GM18498 (cell line): ENCODE measurements at regions not wholly inside any gene's neighbourhood (a gene's known extent, or its start where the extent isn't known, plus 50 kb on each side); places are given as distances from the start of the nearest gene placed in this dataset.
"Not testable (repeated sequence)": the region's sequence is repeated elsewhere in the genome, so short reads cannot be mapped to it uniquely, and the experiment has no call there.

Experiments
- ATAC-seq: cut with Tn5 transposase; IDR thresholded peaks from one replicate; pipeline ENCODE4 v1.9.1; 2021; ENCODE audit warnings: mild to moderate bottlenecking, moderate library complexity; ENCODE audit not compliant: unreplicated experiment

- no peak for ATAC-seq
Measured at GRCh38 chr2:51778806-51779205, 746.9 kb upstream of the NRXN1 start.

- ATAC-seq = not testable (repeated sequence)
Measured at GRCh38 chr2:51774606-51775005, 742.7 kb upstream of the NRXN1 start.

- ATAC-seq = no peak
Measured at GRCh38 chr2:51760441-51760840, 728.5 kb upstream of the NRXN1 start.

- no peak for ATAC-seq
Measured at GRCh38 chr2:51758081-51758480, 726.1 kb upstream of the NRXN1 start.

- no peak for ATAC-seq
Measured at GRCh38 chr2:51734115-51734514, 702.2 kb upstream of the NRXN1 start.

GRCh38 chr2:51723691-51724090 lies 691.8 kb upstream of the NRXN1 start:
- no peak for ATAC-seq

GRCh38 chr2:51722311-51722710 lies 690.4 kb upstream of the NRXN1 start:
- ATAC-seq = no peak

GRCh38 chr2:51720826-51721225 lies 688.9 kb upstream of the NRXN1 start:
- no peak for ATAC-seq

GRCh38 chr2:51718881-51719280 lies 686.9 kb upstream of the NRXN1 start:
- ATAC-seq = no peak

- ATAC-seq = no peak
Measured at GRCh38 chr2:51717312-51717711, 685.4 kb upstream of the NRXN1 start.

- ATAC-seq = no peak
Measured at GRCh38 chr2:51711766-51712165, 679.8 kb upstream of the NRXN1 start.

GRCh38 chr2:51710222-51710621 lies 678.3 kb upstream of the NRXN1 start:
- ATAC-seq = peak; percentile 95

GRCh38 chr2:51707625-51708024 lies 675.7 kb upstream of the NRXN1 start:
- ATAC-seq = no peak

- ATAC-seq = no peak
Measured at GRCh38 chr2:51706220-51706619, 674.3 kb upstream of the NRXN1 start.

GRCh38 chr2:51705417-51705816 lies 673.5 kb upstream of the NRXN1 start:
- no peak for ATAC-seq

GRCh38 chr2:51698021-51698420 lies 666.1 kb upstream of the NRXN1 start:
- no peak for ATAC-seq

GRCh38 chr2:51697095-51697494 lies 665.2 kb upstream of the NRXN1 start:
- ATAC-seq = peak; percentile 44

- ATAC-seq = no peak
Measured at GRCh38 chr2:51695531-51695930, 663.6 kb upstream of the NRXN1 start.

- ATAC-seq = no peak
Measured at GRCh38 chr2:51693640-51694039, 661.7 kb upstream of the NRXN1 start.

GRCh38 chr2:51681854-51682253 lies 649.9 kb upstream of the NRXN1 start:
- ATAC-seq = no peak

GRCh38 chr2:51673628-51674027 lies 641.7 kb upstream of the NRXN1 start:
- no peak for ATAC-seq

GRCh38 chr2:51667679-51668078 lies 635.7 kb upstream of the NRXN1 start:
- no peak for ATAC-seq

- no peak for ATAC-seq
Measured at GRCh38 chr2:51662187-51662586, 630.3 kb upstream of the NRXN1 start.

GRCh38 chr2:51657849-51658248 lies 625.9 kb upstream of the NRXN1 start:
- no peak for ATAC-seq
